ENCODE measurements at regions not wholly inside any gene's neighbourhood (a gene's known extent, or its start where the extent isn't known, plus 50 kb on each side); places are given as distances from the start of the nearest gene placed in this dataset.

- TF ChIP-seq CTCF (IDR thresholded peaks at IDR 0.05): no peak
- TF ChIP-seq PBX3 (IDR thresholded peaks at IDR 0.05): no peak
- TF ChIP-seq MAX (IDR thresholded peaks at IDR 0.05; ENCODE audit: low read depth): no peak
- no peak for TF ChIP-seq TAF1 (IDR thresholded peaks at IDR 0.05; ENCODE audit: borderline replicate concordance, low read depth, low read length)
- TF ChIP-seq FOXM1 (IDR thresholded peaks at IDR 0.05; ENCODE audit: low read depth): no peak
- TF ChIP-seq CHD2 (IDR thresholded peaks at IDR 0.05; ENCODE audit: low read length, partially characterized antibody): no peak
- no peak for TF ChIP-seq RCOR1 (IDR thresholded peaks at IDR 0.05; ENCODE audit: low read length)
- TF ChIP-seq RFX5 (IDR thresholded peaks at IDR 0.05; ENCODE audit: low read length): no peak
Observed at GRCh38 chr11:92300876-92301275, 76.3 kb downstream of the FAT3 start.

All from SK-N-SH (cell line).